ENCODE measurements at regions not wholly inside any gene's neighbourhood (a gene's known extent, or its start where the extent isn't known, plus 50 kb on each side); places are given as distances from the start of the nearest gene placed in this dataset.

- ATAC-seq (no peak), DNase-seq (no peak)
- Mint-ChIP-seq H3K4me1 (ENCODE audit: low read depth) (no peaks in the 10 kb centered on the region), H3K27me3 (ENCODE audit: low read depth) (no peaks in the 10 kb centered on the region), H3K27ac (no peak overlapping the region), H3K9me3 (ENCODE audit: insufficient read depth) (no peaks in the 10 kb centered on the region), H3K4me3 (no peak overlapping the region), H3K36me3 (ENCODE audit: low read depth) (no peaks in the 10 kb centered on the region)
- CTCF ChIA-PET = no interaction called here
- POLR2A ChIA-PET = no interaction called here
These were observed 221.0 kb downstream of the ADAM29 start for GRCh38 chr4:175139205-175139604.

- CTCF ChIA-PET = no interaction called here
- DNase-seq = no peak
- Mint-ChIP-seq H3K4me1 (ENCODE audit: low read depth) (no peaks in the 10 kb centered on the region), H3K9me3 (ENCODE audit: insufficient read depth) (peaks cover 5% of the 10 kb centered on the region), H3K36me3 (ENCODE audit: low read depth) (no peaks in the 10 kb centered on the region), H3K27me3 (ENCODE audit: low read depth) (no peaks in the 10 kb centered on the region), H3K27ac (no peak overlapping the region), H3K4me3 (no peak overlapping the region)
- POLR2A ChIA-PET = no interaction called here
- ATAC-seq = no peak
These were observed 225.0 kb downstream of the ADAM29 start for GRCh38 chr4:175143116-175143515.

GRCh38 chr4:175146799-175147198, 228.6 kb downstream of the ADAM29 start:
- Mint-ChIP-seq H3K27ac (no peak overlapping the region), H3K36me3 (ENCODE audit: low read depth) (no peaks in the 10 kb centered on the region), H3K4me3 (no peak overlapping the region), H3K27me3 (ENCODE audit: low read depth) (no peaks in the 10 kb centered on the region), H3K4me1 (ENCODE audit: low read depth) (no peaks in the 10 kb centered on the region), H3K9me3 (ENCODE audit: insufficient read depth) (peaks cover 5% of the 10 kb centered on the region)
- DNase-seq (no peak), ATAC-seq (no peak)
- ChIA-PET CTCF (no interaction called here), POLR2A (no interaction called here)

GRCh38 chr4:175147233-175147632, 229.1 kb downstream of the ADAM29 start:
- Mint-ChIP-seq H3K9me3 (ENCODE audit: insufficient read depth) (peaks cover 5% of the 10 kb centered on the region), H3K4me1 (ENCODE audit: low read depth) (no peaks in the 10 kb centered on the region), H3K27me3 (ENCODE audit: low read depth) (no peaks in the 10 kb centered on the region), H3K36me3 (ENCODE audit: low read depth) (no peaks in the 10 kb centered on the region), H3K4me3 (no peak overlapping the region), H3K27ac (no peak overlapping the region)
- ChIA-PET CTCF (no interaction called here), POLR2A (no interaction called here)
- ATAC-seq (no peak), DNase-seq (no peak)

GRCh38 chr4:175166020-175166419, 247.9 kb downstream of the ADAM29 start:
- CTCF ChIA-PET = no interaction called here
- no peak for DNase-seq

GRCh38 chr4:175176710-175177109, 258.6 kb downstream of the ADAM29 start:
- no peak for ATAC-seq
- Mint-ChIP-seq H3K36me3 (ENCODE audit: low read depth) (no peaks in the 10 kb centered on the region), H3K4me3 (no peak overlapping the region), H3K9me3 (ENCODE audit: insufficient read depth) (peaks cover 3% of the 10 kb centered on the region), H3K4me1 (ENCODE audit: low read depth) (no peaks in the 10 kb centered on the region), H3K27me3 (ENCODE audit: low read depth) (no peaks in the 10 kb centered on the region), H3K27ac (no peak overlapping the region)
- ChIA-PET CTCF (no interaction called here), POLR2A (no interaction called here)
- DNase-seq = no peak

More at GRCh38 chr4:175166020-175166419, 247.9 kb downstream of the ADAM29 start:
- H3K4me3 Mint-ChIP-seq = no peak overlapping the region
- peaks cover 2% of the 10 kb centered on the region for H3K9me3 Mint-ChIP-seq (ENCODE audit: insufficient read depth)
- no peaks in the 10 kb centered on the region for H3K27me3 Mint-ChIP-seq (ENCODE audit: low read depth)
- no peaks in the 10 kb centered on the region for H3K4me1 Mint-ChIP-seq (ENCODE audit: low read depth)
- no peaks in the 10 kb centered on the region for H3K36me3 Mint-ChIP-seq (ENCODE audit: low read depth)
- no peak for ATAC-seq
- H3K27ac Mint-ChIP-seq = no peak overlapping the region
- POLR2A ChIA-PET = no interaction called here

- Mint-ChIP-seq H3K4me1 (ENCODE audit: low read depth) (no peaks in the 10 kb centered on the region), H3K27ac (no peak overlapping the region), H3K36me3 (ENCODE audit: low read depth) (no peaks in the 10 kb centered on the region), H3K9me3 (ENCODE audit: insufficient read depth) (no peaks in the 10 kb centered on the region), H3K27me3 (ENCODE audit: low read depth) (no peaks in the 10 kb centered on the region), H3K4me3 (no peak overlapping the region)
- ATAC-seq (no peak), DNase-seq (no peak)
- POLR2A ChIA-PET = no interaction called here
- CTCF ChIA-PET = no interaction called here
These were observed 272.5 kb downstream of the ADAM29 start for GRCh38 chr4:175190654-175191053.

GRCh38 chr4:175198056-175198455, 279.9 kb downstream of the ADAM29 start:
- Mint-ChIP-seq H3K36me3 (ENCODE audit: low read depth) (no peaks in the 10 kb centered on the region), H3K9me3 (ENCODE audit: insufficient read depth) (peaks cover 6% of the 10 kb centered on the region), H3K27me3 (ENCODE audit: low read depth) (no peaks in the 10 kb centered on the region), H3K4me1 (ENCODE audit: low read depth) (no peaks in the 10 kb centered on the region), H3K4me3 (no peak overlapping the region), H3K27ac (no peak overlapping the region)
- ATAC-seq = no peak
- POLR2A ChIA-PET = no interaction called here
- DNase-seq = no peak
- CTCF ChIA-PET = no interaction called here

GRCh38 chr4:175215208-175215607, 297.1 kb downstream of the ADAM29 start:
- H3K27ac Mint-ChIP-seq = no peak overlapping the region
- POLR2A ChIA-PET = no interaction called here
- DNase-seq (no peak), ATAC-seq (no peak)
- peaks cover 10% of the 10 kb centered on the region for H3K9me3 Mint-ChIP-seq (ENCODE audit: insufficient read depth)
- no peaks in the 10 kb centered on the region for H3K4me1 Mint-ChIP-seq (ENCODE audit: low read depth)
- CTCF ChIA-PET = no interaction called here
- no peaks in the 10 kb centered on the region for H3K36me3 Mint-ChIP-seq (ENCODE audit: low read depth)
- H3K4me3 Mint-ChIP-seq = no peak overlapping the region
- H3K27me3 Mint-ChIP-seq (ENCODE audit: low read depth) = no peaks in the 10 kb centered on the region

- H3K27me3 Mint-ChIP-seq (ENCODE audit: low read depth) = no peaks in the 10 kb centered on the region
- no peak for ATAC-seq
- no peaks in the 10 kb centered on the region for H3K4me1 Mint-ChIP-seq (ENCODE audit: low read depth)
- no peak overlapping the region for H3K4me3 Mint-ChIP-seq
- CTCF ChIA-PET = no interaction called here
- DNase-seq = no peak
- H3K9me3 Mint-ChIP-seq (ENCODE audit: insufficient read depth) = peaks cover 10% of the 10 kb centered on the region
- H3K36me3 Mint-ChIP-seq (ENCODE audit: low read depth) = no peaks in the 10 kb centered on the region
- POLR2A ChIA-PET = no interaction called here
- no peak overlapping the region for H3K27ac Mint-ChIP-seq
These were observed 297.5 kb downstream of the ADAM29 start for GRCh38 chr4:175215657-175216056.

GRCh38 chr4:175229154-175229553, 311.0 kb downstream of the ADAM29 start:
- ChIA-PET CTCF (no interaction called here), POLR2A (no interaction called here)
- no peaks in the 10 kb centered on the region for H3K9me3 Mint-ChIP-seq (ENCODE audit: insufficient read depth)
- H3K27me3 Mint-ChIP-seq (ENCODE audit: low read depth) = no peaks in the 10 kb centered on the region
- H3K36me3 Mint-ChIP-seq (ENCODE audit: low read depth) = no peaks in the 10 kb centered on the region
- H3K4me1 Mint-ChIP-seq (ENCODE audit: low read depth) = no peaks in the 10 kb centered on the region
- H3K4me3 Mint-ChIP-seq = no peak overlapping the region
- no peak for ATAC-seq
- DNase-seq = no peak
- H3K27ac Mint-ChIP-seq = no peak overlapping the region

- ATAC-seq = no peak
- Mint-ChIP-seq H3K9me3 (ENCODE audit: insufficient read depth) (peaks cover 4% of the 10 kb centered on the region), H3K36me3 (ENCODE audit: low read depth) (no peaks in the 10 kb centered on the region), H3K27ac (no peak overlapping the region), H3K4me1 (ENCODE audit: low read depth) (no peaks in the 10 kb centered on the region), H3K27me3 (ENCODE audit: low read depth) (no peaks in the 10 kb centered on the region), H3K4me3 (no peak overlapping the region)
- DNase-seq = no peak
- ChIA-PET POLR2A (no interaction called here), CTCF (no interaction called here)
These were observed 316.0 kb downstream of the ADAM29 start for GRCh38 chr4:175234162-175234561.

- Mint-ChIP-seq H3K9me3 (ENCODE audit: insufficient read depth) (peaks cover 4% of the 10 kb centered on the region), H3K4me1 (ENCODE audit: low read depth) (no peaks in the 10 kb centered on the region), H3K27me3 (ENCODE audit: low read depth) (no peaks in the 10 kb centered on the region), H3K4me3 (no peak overlapping the region), H3K36me3 (ENCODE audit: low read depth) (no peaks in the 10 kb centered on the region), H3K27ac (no peak overlapping the region)
- no peak for ATAC-seq
- ChIA-PET CTCF (no interaction called here), POLR2A (no interaction called here)
- DNase-seq = no peak
These were observed 320.8 kb downstream of the ADAM29 start for GRCh38 chr4:175238827-175239517.

Data from activated CD8-positive, alpha-beta T cell treated with anti-CD3 and anti-CD28 coated beads, Interleukin-2, amount 10 ng/mL, durations not matched to agents 7 days and 5 days (primary cell).